Stimulated activated CD4-positive, alpha-beta T cell treated with anti-CD3 and anti-CD28 coated beads, Interleukin-1b, Interleukin-23, amount 100 ng/mL, for 24 hours (primary cell): ENCODE measurements at regions not wholly inside any gene's neighbourhood (a gene's known extent, or its start where the extent isn't known, plus 50 kb on each side); places are given as distances from the start of the nearest gene placed in this dataset.

Source experiments
- DNase-seq, 4 experiments: peaks; one replicate each; pipeline ENCODE4 v3.0.0-alpha.2; 2020; ENCODE audit warnings: low read depth in 4 of 4, low spot score in 1 of 4

- no peak for DNase-seq
These were observed 277.5 kb upstream of the MAN1A1 start for GRCh38 chr6:119626884-119627619.

GRCh38 chr6:119620846-119621555 lies 271.4 kb upstream of the MAN1A1 start:
- no peak for DNase-seq

GRCh38 chr6:119614138-119614537 lies 264.6 kb upstream of the MAN1A1 start:
- DNase-seq = no peak

- DNase-seq = no peak
These were observed 263.4 kb upstream of the MAN1A1 start for GRCh38 chr6:119612911-119613381.

GRCh38 chr6:119612176-119612891 lies 262.8 kb upstream of the MAN1A1 start:
- DNase-seq = no peak

- DNase-seq = no peak
These were observed 261.2 kb upstream of the MAN1A1 start for GRCh38 chr6:119610754-119611153.

- no peak for DNase-seq
These were observed 260.7 kb upstream of the MAN1A1 start for GRCh38 chr6:119610265-119610664.

GRCh38 chr6:119609865-119610264 lies 260.3 kb upstream of the MAN1A1 start:
- no peak for DNase-seq

GRCh38 chr6:119608994-119609393 lies 259.4 kb upstream of the MAN1A1 start:
- DNase-seq = no peak

- no peak for DNase-seq
These were observed 254.6 kb upstream of the MAN1A1 start for GRCh38 chr6:119604124-119604523.

GRCh38 chr6:119603501-119603900 lies 253.9 kb upstream of the MAN1A1 start:
- DNase-seq = no peak

- no peak for DNase-seq
These were observed 252.9 kb upstream of the MAN1A1 start for GRCh38 chr6:119602215-119603178.

GRCh38 chr6:119598883-119599282 lies 249.3 kb upstream of the MAN1A1 start:
- no peak for DNase-seq

GRCh38 chr6:119594907-119595306 lies 245.3 kb upstream of the MAN1A1 start:
- DNase-seq = no peak

GRCh38 chr6:119591235-119591634 lies 241.7 kb upstream of the MAN1A1 start:
- no peak for DNase-seq

GRCh38 chr6:119590066-119590465 lies 240.5 kb upstream of the MAN1A1 start:
- DNase-seq = no peak

GRCh38 chr6:119587537-119587936 lies 238.0 kb upstream of the MAN1A1 start:
- no peak for DNase-seq

- no peak for DNase-seq
These were observed 236.8 kb upstream of the MAN1A1 start for GRCh38 chr6:119586250-119586882.

- no peak for DNase-seq
These were observed 234.5 kb upstream of the MAN1A1 start for GRCh38 chr6:119584088-119584487.

- no peak for DNase-seq
These were observed 231.7 kb upstream of the MAN1A1 start for GRCh38 chr6:119581220-119581619.
